Liver (tissue), 3 donors: ENCODE measurements at regions not wholly inside any gene's neighbourhood (a gene's known extent, or its start where the extent isn't known, plus 50 kb on each side); places are given as distances from the start of the nearest gene placed in this dataset.

Source experiments
- ATF3 ChIP-seq: IDR thresholded peaks from 2 replicates; pipeline ENCODE4 v1.6.1; 2016; ENCODE audit warnings: antibody characterized with exemption
- CTCF ChIP-seq: fragments of 150-350 bp; IDR thresholded peaks from 2 replicates; pipeline ENCODE4 v1.5.1; 2017; ENCODE audit warnings: improper control_type of control experiment, low read depth, low read length; ENCODE audit not compliant: missing input control
- EGR1 ChIP-seq, 2 donors: IDR thresholded peaks; 2 replicates each; pipeline ENCODE4 v1.6.1; 2016 to 2018; ENCODE audit warnings: antibody characterized with exemption in 2 of 2, low read depth in 2 of 2
- FOXA1 ChIP-seq: IDR thresholded peaks from 2 replicates; pipeline ENCODE4 v1.6.1; 2016; ENCODE audit warnings: antibody characterized with exemption
- GABPA ChIP-seq, 2 donors: IDR thresholded peaks in 1 of 2; conservative IDR thresholded peaks in 1 of 2; 2 replicates each; pipeline ENCODE4 v1.6.1; 2016; ENCODE audit warnings: antibody characterized with exemption in 2 of 2, mild to moderate bottlenecking in 1 of 2, moderate library complexity in 1 of 2
- JUND ChIP-seq, 2 donors: IDR thresholded peaks; 2 replicates each; pipeline ENCODE4 v1.6.1; 2016; ENCODE audit warnings: antibody characterized with exemption in 2 of 2
- RAD21 ChIP-seq, 2 donors: IDR thresholded peaks; 2 replicates each; pipeline ENCODE4 v1.6.1; 2016; ENCODE audit warnings: antibody characterized with exemption in 2 of 2, mild to moderate bottlenecking in 2 of 2
- REST ChIP-seq: IDR thresholded peaks from 2 replicates; pipeline ENCODE4 v1.6.1; 2016; ENCODE audit warnings: antibody characterized with exemption, mild to moderate bottlenecking
- RXRA ChIP-seq, 2 donors: IDR thresholded peaks; 2 replicates each; pipeline ENCODE4 v1.6.1; 2017 to 2018; ENCODE audit warnings: antibody characterized with exemption in 2 of 2, mild to moderate bottlenecking in 1 of 2
- SP1 ChIP-seq: IDR thresholded peaks from 2 replicates; pipeline ENCODE4 v1.6.1; 2018; ENCODE audit warnings: antibody characterized with exemption, mild to moderate bottlenecking
- TAF1 ChIP-seq: conservative IDR thresholded peaks from 2 replicates; pipeline ENCODE4 v1.6.1; 2016; ENCODE audit warnings: antibody characterized with exemption, mild to moderate bottlenecking
- YY1 ChIP-seq: IDR thresholded peaks from 2 replicates; pipeline ENCODE4 v1.6.1; 2016; ENCODE audit warnings: antibody characterized with exemption, mild to moderate bottlenecking
- TF ChIP-seq, protein P1 (sequence below): IDR thresholded peaks from 2 replicates; pipeline ENCODE4 v1.6.1; 2016; ENCODE audit warnings: antibody characterized with exemption
- TF ChIP-seq, protein P2 (sequence below): IDR thresholded peaks from 2 replicates; pipeline ENCODE4 v1.6.1; 2016; ENCODE audit warnings: antibody characterized with exemption
- donor health status: healthy.
- donor health status: healthy.

DNA sequence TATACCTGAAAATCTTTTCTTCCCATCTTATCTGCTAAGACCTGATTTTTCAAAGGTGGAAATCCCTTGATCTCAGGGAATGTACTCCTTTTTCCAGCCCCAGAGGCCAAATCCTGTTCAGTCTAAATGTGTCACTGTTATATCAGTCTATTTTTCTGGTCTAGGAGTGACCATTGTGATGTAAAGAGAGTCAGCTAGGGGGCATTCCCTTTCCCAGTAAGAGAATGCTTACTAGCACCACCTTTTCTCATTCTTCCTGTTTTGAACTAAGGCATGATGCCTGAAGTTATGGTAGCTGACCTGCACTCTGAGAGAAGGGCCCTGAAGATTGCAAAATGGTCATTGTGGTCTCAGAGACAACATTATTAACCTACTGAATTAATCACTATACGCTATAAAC is 124.1 kb upstream of the XIRP2 start:
- TF ChIP-seq CTCF (no peak), YY1 (no peak), ATF3 (no peak), GABPA (IDR thresholded peaks at IDR 0.05 in 1 of 2, conservative IDR thresholded peaks at IDR 0.05 in 1 of 2) (no peak), REST (no peak), RAD21 (IDR thresholded peaks at IDR 0.05) (no peak), SP1 (no peak), JUND (IDR thresholded peaks at IDR 0.05) (no peak), TAF1 (no peak), FOXA1 (no peak), RXRA (IDR thresholded peaks at IDR 0.05) (no peak), EGR1 (IDR thresholded peaks at IDR 0.05; ENCODE audit: low read depth in 2 of 2) (no peak)
- TF ChIP-seq, protein P1, sequence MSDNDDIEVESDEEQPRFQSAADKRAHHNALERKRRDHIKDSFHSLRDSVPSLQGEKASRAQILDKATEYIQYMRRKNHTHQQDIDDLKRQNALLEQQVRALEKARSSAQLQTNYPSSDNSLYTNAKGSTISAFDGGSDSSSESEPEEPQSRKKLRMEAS = no peak
- TF ChIP-seq, protein P2, sequence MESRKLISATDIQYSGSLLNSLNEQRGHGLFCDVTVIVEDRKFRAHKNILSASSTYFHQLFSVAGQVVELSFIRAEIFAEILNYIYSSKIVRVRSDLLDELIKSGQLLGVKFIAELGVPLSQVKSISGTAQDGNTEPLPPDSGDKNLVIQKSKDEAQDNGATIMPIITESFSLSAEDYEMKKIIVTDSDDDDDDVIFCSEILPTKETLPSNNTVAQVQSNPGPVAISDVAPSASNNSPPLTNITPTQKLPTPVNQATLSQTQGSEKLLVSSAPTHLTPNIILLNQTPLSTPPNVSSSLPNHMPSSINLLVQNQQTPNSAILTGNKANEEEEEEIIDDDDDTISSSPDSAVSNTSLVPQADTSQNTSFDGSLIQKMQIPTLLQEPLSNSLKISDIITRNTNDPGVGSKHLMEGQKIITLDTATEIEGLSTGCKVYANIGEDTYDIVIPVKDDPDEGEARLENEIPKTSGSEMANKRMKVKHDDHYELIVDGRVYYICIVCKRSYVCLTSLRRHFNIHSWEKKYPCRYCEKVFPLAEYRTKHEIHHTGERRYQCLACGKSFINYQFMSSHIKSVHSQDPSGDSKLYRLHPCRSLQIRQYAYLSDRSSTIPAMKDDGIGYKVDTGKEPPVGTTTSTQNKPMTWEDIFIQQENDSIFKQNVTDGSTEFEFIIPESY = no peak
